HG03442 (cell line): ENCODE measurements at regions not wholly inside any gene's neighbourhood (a gene's known extent, or its start where the extent isn't known, plus 50 kb on each side); places are given as distances from the start of the nearest gene placed in this dataset.
"Not testable (repeated sequence)": the region's sequence is repeated elsewhere in the genome, so short reads cannot be mapped to it uniquely, and the experiment has no call there.

Experiments used
- ATAC-seq: cut with Tn5 transposase; IDR thresholded peaks from one replicate; pipeline ENCODE4 v1.9.1; 2021; ENCODE audit warnings: mild to moderate bottlenecking, moderate library complexity; ENCODE audit not compliant: unreplicated experiment

GRCh38 chr1:25009671-25010262 is 79.7 kb upstream of the RUNX3 start:
- no peak for ATAC-seq

GRCh38 chr1:25008192-25008485 is 78.1 kb upstream of the RUNX3 start:
- no peak for ATAC-seq

- ATAC-seq: not testable (repeated sequence)
These were observed 77.5 kb upstream of the RUNX3 start for GRCh38 chr1:25007390-25008191.

- no peak for ATAC-seq
These were observed 76.7 kb upstream of the RUNX3 start for GRCh38 chr1:25006770-25007169.

- ATAC-seq: no peak
These were observed 74.3 kb upstream of the RUNX3 start for GRCh38 chr1:25004355-25004754.

- no peak for ATAC-seq
These were observed 73.5 kb upstream of the RUNX3 start for GRCh38 chr1:25003457-25004190.

GRCh38 chr1:25003000-25003399 is 72.9 kb upstream of the RUNX3 start:
- ATAC-seq: no peak

GRCh38 chr1:25001125-25001915 is 71.2 kb upstream of the RUNX3 start:
- no peak for ATAC-seq

- no peak for ATAC-seq
These were observed 69.8 kb upstream of the RUNX3 start for GRCh38 chr1:24999906-25000305.

GRCh38 chr1:24999426-24999825 is 69.3 kb upstream of the RUNX3 start:
- no peak for ATAC-seq

- ATAC-seq: no peak
These were observed 68.6 kb upstream of the RUNX3 start for GRCh38 chr1:24998563-24999245.

GRCh38 chr1:24996983-24997893 is 67.2 kb upstream of the RUNX3 start:
- no peak for ATAC-seq

GRCh38 chr1:24996456-24996855 is 66.4 kb upstream of the RUNX3 start:
- no peak for ATAC-seq

- no peak for ATAC-seq
These were observed 65.6 kb upstream of the RUNX3 start for GRCh38 chr1:24995661-24996060.

- ATAC-seq: no peak
These were observed 65.1 kb upstream of the RUNX3 start for GRCh38 chr1:24995140-24995539.

GRCh38 chr1:24993871-24994580 is 64.0 kb upstream of the RUNX3 start:
- no peak for ATAC-seq

GRCh38 chr1:24992761-24993211 is 62.7 kb upstream of the RUNX3 start:
- no peak for ATAC-seq

GRCh38 chr1:24992124-24992760 is 62.2 kb upstream of the RUNX3 start:
- ATAC-seq: no peak

GRCh38 chr1:24991697-24992096 is 61.6 kb upstream of the RUNX3 start:
- no peak for ATAC-seq
